Neural cell (in vitro differentiated cells): ENCODE measurements at regions not wholly inside any gene's neighbourhood (a gene's known extent, or its start where the extent isn't known, plus 50 kb on each side); places are given as distances from the start of the nearest gene placed in this dataset.

Experiments
- EP300 ChIP-seq: fragments of 450-650 bp; conservative IDR thresholded peaks from 2 replicates; pipeline ENCODE4 v1.6.1; 2014; ENCODE audit warnings: antibody characterized with exemption, mild to moderate bottlenecking, moderate library complexity; ENCODE audit not compliant: poor library complexity, severe bottlenecking
- EZH2 ChIP-seq: fragments of 200-600, 300-800 bp; shearing (Covaris generic), sonication (generic); IDR thresholded peaks from 2 replicates; pipeline ENCODE4 v1.6.1; 2014; ENCODE audit warnings: antibody characterized with exemption, low read length, borderline replicate concordance, mild to moderate bottlenecking; ENCODE audit not compliant: insufficient read depth, poor library complexity, severe bottlenecking
- MXI1 ChIP-seq: fragments of 450-650 bp; conservative IDR thresholded peaks from 2 replicates; pipeline ENCODE4 v1.6.1; 2014; ENCODE audit warnings: antibody characterized with exemption, mild to moderate bottlenecking; ENCODE audit not compliant: poor library complexity, severe bottlenecking
- POLR2AphosphoS5 ChIP-seq: IDR thresholded peaks from 2 replicates; pipeline ENCODE4 v1.6.1; 2012
- RAD21 ChIP-seq: fragments of 450-650 bp; conservative IDR thresholded peaks from 2 replicates; pipeline ENCODE4 v1.6.1; 2014; ENCODE audit warnings: antibody characterized with exemption, mild to moderate bottlenecking, moderate library complexity
- SMC3 ChIP-seq: fragments of 450-650 bp; conservative IDR thresholded peaks from 2 replicates; pipeline ENCODE4 v1.6.1; 2014; ENCODE audit warnings: antibody characterized with exemption, mild to moderate bottlenecking, moderate library complexity; ENCODE audit not compliant: poor library complexity
- TF ChIP-seq, protein P1 (sequence below): fragments of 450-650 bp; IDR thresholded peaks from 2 replicates; pipeline ENCODE4 v1.5.1; 2014; ENCODE audit warnings: antibody characterized with exemption, mild to moderate bottlenecking, moderate library complexity; ENCODE audit not compliant: poor library complexity, severe bottlenecking
- TF ChIP-seq, protein P2 (sequence below): IDR thresholded peaks from 2 replicates; pipeline ENCODE4 v1.6.1; 2012; ENCODE audit warnings: borderline replicate concordance

GRCh38 chr3:190209533-190209932 is 88.8 kb upstream of the P3H2 start:
- no peak for TF ChIP-seq EZH2
- no peak for TF ChIP-seq RAD21
- TF ChIP-seq, protein P1, sequence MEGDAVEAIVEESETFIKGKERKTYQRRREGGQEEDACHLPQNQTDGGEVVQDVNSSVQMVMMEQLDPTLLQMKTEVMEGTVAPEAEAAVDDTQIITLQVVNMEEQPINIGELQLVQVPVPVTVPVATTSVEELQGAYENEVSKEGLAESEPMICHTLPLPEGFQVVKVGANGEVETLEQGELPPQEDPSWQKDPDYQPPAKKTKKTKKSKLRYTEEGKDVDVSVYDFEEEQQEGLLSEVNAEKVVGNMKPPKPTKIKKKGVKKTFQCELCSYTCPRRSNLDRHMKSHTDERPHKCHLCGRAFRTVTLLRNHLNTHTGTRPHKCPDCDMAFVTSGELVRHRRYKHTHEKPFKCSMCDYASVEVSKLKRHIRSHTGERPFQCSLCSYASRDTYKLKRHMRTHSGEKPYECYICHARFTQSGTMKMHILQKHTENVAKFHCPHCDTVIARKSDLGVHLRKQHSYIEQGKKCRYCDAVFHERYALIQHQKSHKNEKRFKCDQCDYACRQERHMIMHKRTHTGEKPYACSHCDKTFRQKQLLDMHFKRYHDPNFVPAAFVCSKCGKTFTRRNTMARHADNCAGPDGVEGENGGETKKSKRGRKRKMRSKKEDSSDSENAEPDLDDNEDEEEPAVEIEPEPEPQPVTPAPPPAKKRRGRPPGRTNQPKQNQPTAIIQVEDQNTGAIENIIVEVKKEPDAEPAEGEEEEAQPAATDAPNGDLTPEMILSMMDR, result no peak
- TF ChIP-seq POLR2AphosphoS5, result no peak
- TF ChIP-seq EP300, result no peak
- TF ChIP-seq MXI1, result no peak
- no peak for TF ChIP-seq SMC3
- TF ChIP-seq, protein P2, sequence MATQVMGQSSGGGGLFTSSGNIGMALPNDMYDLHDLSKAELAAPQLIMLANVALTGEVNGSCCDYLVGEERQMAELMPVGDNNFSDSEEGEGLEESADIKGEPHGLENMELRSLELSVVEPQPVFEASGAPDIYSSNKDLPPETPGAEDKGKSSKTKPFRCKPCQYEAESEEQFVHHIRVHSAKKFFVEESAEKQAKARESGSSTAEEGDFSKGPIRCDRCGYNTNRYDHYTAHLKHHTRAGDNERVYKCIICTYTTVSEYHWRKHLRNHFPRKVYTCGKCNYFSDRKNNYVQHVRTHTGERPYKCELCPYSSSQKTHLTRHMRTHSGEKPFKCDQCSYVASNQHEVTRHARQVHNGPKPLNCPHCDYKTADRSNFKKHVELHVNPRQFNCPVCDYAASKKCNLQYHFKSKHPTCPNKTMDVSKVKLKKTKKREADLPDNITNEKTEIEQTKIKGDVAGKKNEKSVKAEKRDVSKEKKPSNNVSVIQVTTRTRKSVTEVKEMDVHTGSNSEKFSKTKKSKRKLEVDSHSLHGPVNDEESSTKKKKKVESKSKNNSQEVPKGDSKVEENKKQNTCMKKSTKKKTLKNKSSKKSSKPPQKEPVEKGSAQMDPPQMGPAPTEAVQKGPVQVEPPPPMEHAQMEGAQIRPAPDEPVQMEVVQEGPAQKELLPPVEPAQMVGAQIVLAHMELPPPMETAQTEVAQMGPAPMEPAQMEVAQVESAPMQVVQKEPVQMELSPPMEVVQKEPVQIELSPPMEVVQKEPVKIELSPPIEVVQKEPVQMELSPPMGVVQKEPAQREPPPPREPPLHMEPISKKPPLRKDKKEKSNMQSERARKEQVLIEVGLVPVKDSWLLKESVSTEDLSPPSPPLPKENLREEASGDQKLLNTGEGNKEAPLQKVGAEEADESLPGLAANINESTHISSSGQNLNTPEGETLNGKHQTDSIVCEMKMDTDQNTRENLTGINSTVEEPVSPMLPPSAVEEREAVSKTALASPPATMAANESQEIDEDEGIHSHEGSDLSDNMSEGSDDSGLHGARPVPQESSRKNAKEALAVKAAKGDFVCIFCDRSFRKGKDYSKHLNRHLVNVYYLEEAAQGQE, result no peak
